NT2/D1 (cell line): ENCODE measurements at regions not wholly inside any gene's neighbourhood (a gene's known extent, or its start where the extent isn't known, plus 50 kb on each side); places are given as distances from the start of the nearest gene placed in this dataset.
"Not testable (repeated sequence)": the region's sequence is repeated elsewhere in the genome, so short reads cannot be mapped to it uniquely, and the experiment has no call there.

ENCODE experiments used
- DNase-seq: peaks from one replicate; pipeline ENCODE4 v3.0.0-alpha.2; 2011; ENCODE audit warnings: low read depth, low spot score
- H3K27me3 ChIP-seq: 2 replicates; pipeline ENCODE4 v1.6.0; 2011; ENCODE audit warnings: mild to moderate bottlenecking; ENCODE audit not compliant: insufficient read length, insufficient read depth
- H3K36me3 ChIP-seq: 2 replicates; pipeline ENCODE4 v1.6.1; 2011; ENCODE audit warnings: mild to moderate bottlenecking, low read length, mixed read lengths; ENCODE audit not compliant: insufficient read depth, insufficient read length
- H3K4me1 ChIP-seq: 2 replicates; pipeline ENCODE4 v1.5.1; 2011; ENCODE audit not compliant: insufficient read depth, insufficient read length
- H3K4me3 ChIP-seq: 2 replicates; pipeline ENCODE4 v1.5.1; 2011; ENCODE audit warnings: low read depth; ENCODE audit not compliant: insufficient read length
- H3K9ac ChIP-seq: 2 replicates; pipeline ENCODE4 v1.6.0; 2011; ENCODE audit warnings: low read depth; ENCODE audit not compliant: insufficient read length
- H3K9me3 ChIP-seq: 2 replicates; pipeline ENCODE4 v1.5.1; 2011; ENCODE audit warnings: mild to moderate bottlenecking, low read length; ENCODE audit not compliant: insufficient read depth
- SUZ12 ChIP-seq: IDR thresholded peaks from 2 replicates; pipeline ENCODE4 v1.6.1; 2011; ENCODE audit not compliant: insufficient read length, insufficient read depth; ENCODE audit errors: extremely low read depth
- YY1 ChIP-seq: IDR thresholded peaks from 2 replicates; pipeline ENCODE4 v1.6.1; 2011; ENCODE audit not compliant: insufficient read length, insufficient read depth
- ZNF274 ChIP-seq: IDR thresholded peaks from 2 replicates; pipeline ENCODE4 v1.6.1; 2011; ENCODE audit warnings: mild to moderate bottlenecking, low read depth, low read length

GRCh38 chr6:6984585-6985366 lies 123.0 kb upstream of the RREB1 start:
- no peak overlapping the region for H3K9ac ChIP-seq
- H3K36me3 ChIP-seq, result no peaks in the 10 kb centered on the region
- no peaks in the 10 kb centered on the region for H3K9me3 ChIP-seq
- no peaks in the 10 kb centered on the region for H3K27me3 ChIP-seq
- TF ChIP-seq SUZ12, result no peak
- no peak for TF ChIP-seq YY1
- no peak for TF ChIP-seq ZNF274
- no peaks in the 10 kb centered on the region for H3K4me1 ChIP-seq
- DNase-seq, result no peak
- H3K4me3 ChIP-seq, result no peak overlapping the region

- Histone ChIP-seq H3K9me3 (no peaks in the 10 kb centered on the region), H3K4me1 (no peaks in the 10 kb centered on the region), H3K9ac (no peak overlapping the region), H3K4me3 (no peak overlapping the region), H3K27me3 (no peaks in the 10 kb centered on the region), H3K36me3 (no peaks in the 10 kb centered on the region)
- no peak for TF ChIP-seq ZNF274
- TF ChIP-seq SUZ12, result no peak
- DNase-seq, result no peak
Measured at GRCh38 chr6:6986344-6986743, 121.4 kb upstream of the RREB1 start.

- Histone ChIP-seq H3K36me3 (no peaks in the 10 kb centered on the region), H3K4me3 (no peak overlapping the region), H3K9ac (no peak overlapping the region), H3K9me3 (no peaks in the 10 kb centered on the region), H3K27me3 (no peaks in the 10 kb centered on the region), H3K4me1 (no peaks in the 10 kb centered on the region)
- TF ChIP-seq SUZ12 (no peak), YY1 (no peak), ZNF274 (no peak)
- DNase-seq, result no peak
Measured at GRCh38 chr6:6987749-6988148, 120.0 kb upstream of the RREB1 start.

- not testable (repeated sequence) for H3K9ac ChIP-seq, H3K4me3 ChIP-seq, DNase-seq, H3K9me3 ChIP-seq, H3K4me1 ChIP-seq, H3K27me3 ChIP-seq, H3K36me3 ChIP-seq
Measured at GRCh38 chr6:6990059-6990458, 117.7 kb upstream of the RREB1 start.

GRCh38 chr6:6993503-6994237 lies 114.1 kb upstream of the RREB1 start:
- Histone ChIP-seq H3K9ac (no peak overlapping the region), H3K4me3 (no peak overlapping the region), H3K36me3 (no peaks in the 10 kb centered on the region), H3K4me1 (no peaks in the 10 kb centered on the region), H3K9me3 (no peaks in the 10 kb centered on the region), H3K27me3 (no peaks in the 10 kb centered on the region)
- DNase-seq, result no peak
- TF ChIP-seq SUZ12, result no peak
- no peak for TF ChIP-seq ZNF274
- TF ChIP-seq YY1, result no peak

- TF ChIP-seq SUZ12, result no peak
- no peak for TF ChIP-seq ZNF274
- no peak for TF ChIP-seq YY1
- Histone ChIP-seq H3K4me1 (no peaks in the 10 kb centered on the region), H3K27me3 (no peaks in the 10 kb centered on the region), H3K9ac (no peak overlapping the region), H3K9me3 (no peaks in the 10 kb centered on the region), H3K4me3 (no peak overlapping the region), H3K36me3 (no peaks in the 10 kb centered on the region)
- DNase-seq, result no peak
Measured at GRCh38 chr6:6994796-6995195, 113.0 kb upstream of the RREB1 start.

GRCh38 chr6:6995328-6995727 lies 112.4 kb upstream of the RREB1 start:
- no peaks in the 10 kb centered on the region for H3K27me3 ChIP-seq
- no peaks in the 10 kb centered on the region for H3K9me3 ChIP-seq
- no peak for DNase-seq
- no peaks in the 10 kb centered on the region for H3K36me3 ChIP-seq
- TF ChIP-seq YY1 (no peak), SUZ12 (no peak), ZNF274 (no peak)
- no peaks in the 10 kb centered on the region for H3K4me1 ChIP-seq
- H3K9ac ChIP-seq, result no peak overlapping the region
- H3K4me3 ChIP-seq, result no peak overlapping the region
